ENCODE measurements at regions not wholly inside any gene's neighbourhood (a gene's known extent, or its start where the extent isn't known, plus 50 kb on each side); places are given as distances from the start of the nearest gene placed in this dataset.

DNA sequence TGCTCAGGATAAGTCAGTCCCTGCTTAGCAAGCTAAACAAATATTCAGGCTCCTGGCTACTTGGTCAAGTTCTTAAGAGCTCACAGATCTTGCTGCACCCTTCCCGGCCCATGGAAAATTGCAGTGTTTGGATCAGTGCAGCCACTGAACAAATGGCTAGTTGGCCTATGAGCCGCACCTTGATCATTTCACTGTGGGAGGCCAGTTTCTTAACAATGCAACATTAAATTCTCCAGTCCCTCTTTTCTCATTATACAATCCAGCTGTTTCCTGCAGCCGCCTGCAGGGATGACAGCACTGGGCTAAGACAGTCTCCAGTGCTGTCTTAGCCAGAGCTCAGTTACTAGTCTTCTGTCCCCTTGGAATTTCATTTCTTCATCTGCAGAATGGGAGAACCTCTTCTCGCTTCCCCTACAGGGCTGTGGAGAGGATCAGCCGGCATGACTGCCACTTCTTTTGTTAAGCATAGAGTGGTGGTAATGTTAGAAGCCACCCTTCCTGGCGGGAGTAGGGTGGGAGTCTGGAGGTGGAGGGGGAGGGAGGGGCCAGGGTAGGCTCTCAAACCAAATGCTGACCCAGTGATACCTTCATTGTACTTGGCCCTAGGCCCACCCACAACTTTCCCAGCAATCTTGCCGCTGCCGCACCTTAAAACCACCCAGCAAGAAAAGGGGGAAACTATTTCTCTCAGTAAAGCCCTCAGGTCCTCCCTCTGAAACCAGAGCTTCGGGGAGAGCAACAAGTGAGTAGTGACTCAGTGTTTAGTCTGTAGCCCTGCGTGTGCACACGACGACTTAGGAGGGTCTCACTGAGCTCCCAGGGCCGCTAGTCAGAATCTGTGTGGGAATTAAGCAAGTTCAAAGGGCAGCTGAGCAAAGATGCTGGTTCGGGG lies 145.7 kb downstream of the NUAK1 start:
- no peaks in the 10 kb centered on the region for H3K4me1 Mint-ChIP-seq
- H3K4me3 Mint-ChIP-seq: no peak overlapping the region

GRCh38 chr12:105993766-105994555 lies 144.8 kb downstream of the NUAK1 start:
- peaks cover 11% of the 10 kb centered on the region for H3K27me3 Mint-ChIP-seq
- no peak overlapping the region for H3K27ac Mint-ChIP-seq
- H3K4me3 Mint-ChIP-seq: no peak overlapping the region
- no peaks in the 10 kb centered on the region for H3K9me3 Mint-ChIP-seq
- no peaks in the 10 kb centered on the region for H3K4me1 Mint-ChIP-seq
- H3K36me3 Mint-ChIP-seq: no peaks in the 10 kb centered on the region

More for the DNA sequence above, 145.7 kb downstream of the NUAK1 start:
- H3K9me3 Mint-ChIP-seq: no peaks in the 10 kb centered on the region
- H3K27ac Mint-ChIP-seq: no peak overlapping the region
- H3K36me3 Mint-ChIP-seq: no peaks in the 10 kb centered on the region
- H3K27me3 Mint-ChIP-seq: peaks cover 8% of the 10 kb centered on the region

GRCh38 chr12:105995961-105996431 lies 142.8 kb downstream of the NUAK1 start:
- no peaks in the 10 kb centered on the region for H3K4me1 Mint-ChIP-seq
- no peaks in the 10 kb centered on the region for H3K36me3 Mint-ChIP-seq
- H3K27ac Mint-ChIP-seq: no peak overlapping the region
- H3K4me3 Mint-ChIP-seq: no peak overlapping the region
- H3K9me3 Mint-ChIP-seq: no peaks in the 10 kb centered on the region
- H3K27me3 Mint-ChIP-seq: peaks cover 16% of the 10 kb centered on the region

GRCh38 chr12:105998561-105998960 lies 140.2 kb downstream of the NUAK1 start:
- H3K9me3 Mint-ChIP-seq: no peaks in the 10 kb centered on the region
- no peaks in the 10 kb centered on the region for H3K36me3 Mint-ChIP-seq
- H3K27ac Mint-ChIP-seq: no peak overlapping the region
- peaks cover 14% of the 10 kb centered on the region for H3K27me3 Mint-ChIP-seq
- no peaks in the 10 kb centered on the region for H3K4me1 Mint-ChIP-seq
- H3K4me3 Mint-ChIP-seq: no peak overlapping the region

DNA sequence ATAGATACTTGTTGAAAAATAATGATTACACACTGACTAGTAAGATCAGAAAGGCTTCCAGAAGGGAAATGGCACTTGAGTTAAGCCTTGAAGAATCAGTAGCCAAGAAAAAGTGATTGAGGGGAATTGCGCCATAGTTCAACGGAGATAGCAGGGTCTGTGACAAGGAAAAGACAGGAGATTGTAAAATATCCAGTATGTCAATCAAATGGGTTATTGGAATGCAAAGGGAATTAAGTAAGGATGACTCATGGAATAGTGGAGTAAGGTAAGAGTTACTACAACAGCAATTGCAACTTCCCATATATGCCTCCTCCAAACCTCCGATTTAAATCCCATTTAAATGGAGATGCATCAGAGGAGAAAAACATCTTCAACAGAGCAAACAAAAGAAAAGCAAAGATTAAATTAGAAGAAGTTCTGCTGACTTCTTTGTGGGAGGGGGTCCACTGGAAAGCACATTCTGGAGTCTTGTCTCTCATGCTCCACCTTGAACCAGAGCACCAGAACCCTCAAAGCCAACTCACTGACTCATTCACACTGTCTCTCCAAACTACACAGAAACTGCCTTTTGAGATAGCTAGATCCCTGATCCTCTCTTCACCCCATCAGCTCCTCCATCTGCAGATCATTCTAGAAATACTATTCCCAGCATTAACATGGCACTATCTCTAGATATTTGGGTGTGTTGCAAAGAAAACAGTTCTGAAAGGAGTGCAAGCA lies 138.2 kb downstream of the NUAK1 start:
- Mint-ChIP-seq H3K4me3 (no peak overlapping the region), H3K27ac (no peak overlapping the region), H3K27me3 (peaks cover 14% of the 10 kb centered on the region), H3K4me1 (no peaks in the 10 kb centered on the region), H3K36me3 (no peaks in the 10 kb centered on the region), H3K9me3 (peaks cover 6% of the 10 kb centered on the region)

GRCh38 chr12:106001105-106001836 lies 137.5 kb downstream of the NUAK1 start:
- Mint-ChIP-seq H3K36me3 (no peaks in the 10 kb centered on the region), H3K4me3 (no peak overlapping the region), H3K27ac (no peak overlapping the region), H3K9me3 (peaks cover 7% of the 10 kb centered on the region), H3K27me3 (peaks cover 12% of the 10 kb centered on the region), H3K4me1 (no peaks in the 10 kb centered on the region)

- no peak overlapping the region for H3K27ac Mint-ChIP-seq
- H3K36me3 Mint-ChIP-seq: no peaks in the 10 kb centered on the region
- peaks cover 7% of the 10 kb centered on the region for H3K9me3 Mint-ChIP-seq
- no peak overlapping the region for H3K4me3 Mint-ChIP-seq
- peaks cover 13% of the 10 kb centered on the region for H3K27me3 Mint-ChIP-seq
- H3K4me1 Mint-ChIP-seq: no peaks in the 10 kb centered on the region
Observed at GRCh38 chr12:106001837-106002218, 136.9 kb downstream of the NUAK1 start.

GRCh38 chr12:106003297-106003696 lies 135.5 kb downstream of the NUAK1 start:
- peaks cover 10% of the 10 kb centered on the region for H3K27me3 Mint-ChIP-seq
- no peak overlapping the region for H3K4me3 Mint-ChIP-seq
- H3K9me3 Mint-ChIP-seq: peaks cover 7% of the 10 kb centered on the region
- no peak overlapping the region for H3K27ac Mint-ChIP-seq
- no peaks in the 10 kb centered on the region for H3K36me3 Mint-ChIP-seq
- H3K4me1 Mint-ChIP-seq: no peaks in the 10 kb centered on the region

GRCh38 chr12:106004289-106004688 lies 134.5 kb downstream of the NUAK1 start:
- Mint-ChIP-seq H3K9me3 (peaks cover 7% of the 10 kb centered on the region), H3K27ac (no peak overlapping the region), H3K4me3 (no peak overlapping the region), H3K27me3 (peaks cover 9% of the 10 kb centered on the region), H3K36me3 (no peaks in the 10 kb centered on the region), H3K4me1 (no peaks in the 10 kb centered on the region)

GRCh38 chr12:106006382-106006781 lies 132.4 kb downstream of the NUAK1 start:
- no peaks in the 10 kb centered on the region for H3K4me1 Mint-ChIP-seq
- H3K27me3 Mint-ChIP-seq: peaks cover 6% of the 10 kb centered on the region
- H3K36me3 Mint-ChIP-seq: no peaks in the 10 kb centered on the region
- H3K9me3 Mint-ChIP-seq: peaks cover 7% of the 10 kb centered on the region
- no peak overlapping the region for H3K4me3 Mint-ChIP-seq
- no peak overlapping the region for H3K27ac Mint-ChIP-seq

- Mint-ChIP-seq H3K4me1 (no peaks in the 10 kb centered on the region), H3K36me3 (no peaks in the 10 kb centered on the region), H3K27ac (no peak overlapping the region), H3K4me3 (no peak overlapping the region), H3K9me3 (peaks cover 10% of the 10 kb centered on the region), H3K27me3 (peaks cover 6% of the 10 kb centered on the region)
Observed at GRCh38 chr12:106006940-106007339, 131.8 kb downstream of the NUAK1 start.

DNA sequence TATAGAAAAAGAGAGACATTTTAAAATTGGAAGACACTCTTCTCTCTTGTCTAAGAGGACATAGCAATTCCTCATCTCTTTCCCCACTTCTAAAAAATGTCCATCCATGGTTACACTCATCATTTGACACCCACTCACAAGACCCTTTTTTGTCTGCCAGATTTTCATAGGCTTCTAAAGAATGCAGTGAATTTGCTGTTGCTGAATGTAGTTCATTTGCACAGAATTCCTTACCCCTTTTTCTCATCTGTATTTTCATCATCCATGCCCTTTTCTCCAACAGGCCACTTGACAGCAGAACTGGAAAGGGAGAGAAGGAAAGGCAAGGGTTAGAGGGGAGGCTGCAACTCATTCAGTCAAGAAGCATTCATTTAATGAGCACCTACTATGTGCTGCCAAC lies 128.0 kb downstream of the NUAK1 start:
- Mint-ChIP-seq H3K27me3 (peaks cover 7% of the 10 kb centered on the region), H3K4me1 (no peaks in the 10 kb centered on the region), H3K4me3 (no peak overlapping the region), H3K27ac (no peak overlapping the region), H3K36me3 (no peaks in the 10 kb centered on the region), H3K9me3 (peaks cover 8% of the 10 kb centered on the region)
